RWPE2 (cell line): ENCODE measurements at regions not wholly inside any gene's neighbourhood (a gene's known extent, or its start where the extent isn't known, plus 50 kb on each side); places are given as distances from the start of the nearest gene placed in this dataset.

ENCODE experiments used
- ATAC-seq: fragments of 200-7000 bp; cut with Tn5 transposase; 3 replicates; pipeline ENCODE4 v1.9.1; 2021; ENCODE audit warnings: low read depth
- DNase-seq: peaks from one replicate; pipeline ENCODE4 v3.0.0-alpha.2; 2020; ENCODE audit warnings: low spot score
- H3K27ac ChIP-seq: fragments of 450-650 bp; 2 replicates; pipeline ENCODE4 v1.5.1; 2017; ENCODE audit warnings: mild to moderate bottlenecking; ENCODE audit not compliant: poor library complexity, severe bottlenecking
- H3K27me3 ChIP-seq: fragments of 250-450 bp; sonication (Bioruptor Pico); 2 replicates; pipeline ENCODE4 v1.5.1; 2021; ENCODE audit warnings: mild to moderate bottlenecking, moderate library complexity; ENCODE audit not compliant: insufficient read depth, poor library complexity, severe bottlenecking
- H3K36me3 ChIP-seq: fragments of 250-450 bp; sonication (Bioruptor Pico); 2 replicates; pipeline ENCODE4 v1.5.1; 2020; ENCODE audit warnings: low read depth, mild to moderate bottlenecking, moderate library complexity
- H3K4me1 ChIP-seq: fragments of 250-450 bp; sonication (Bioruptor Pico); 2 replicates; pipeline ENCODE4 v1.5.1; 2021; ENCODE audit warnings: mild to moderate bottlenecking, moderate library complexity; ENCODE audit not compliant: insufficient read depth, poor library complexity, severe bottlenecking
- H3K4me3 ChIP-seq: fragments of 250-450 bp; sonication (Bioruptor Pico); 2 replicates; pipeline ENCODE4 v1.5.1; 2021; ENCODE audit warnings: mild to moderate bottlenecking, moderate library complexity; ENCODE audit not compliant: severe bottlenecking
- H3K9me3 ChIP-seq: fragments of 250-450 bp; sonication (Bioruptor Pico); 2 replicates; pipeline ENCODE4 v1.5.1; 2021; ENCODE audit warnings: mild to moderate bottlenecking, moderate library complexity; ENCODE audit not compliant: severe bottlenecking
- TF ChIP-seq, protein P1 (sequence below): fragments of 450-650 bp; IDR thresholded peaks from one replicate; pipeline ENCODE4 v1.5.1; 2017; ENCODE audit warnings: mild to moderate bottlenecking, moderate library complexity; ENCODE audit not compliant: poor library complexity, severe bottlenecking

DNA sequence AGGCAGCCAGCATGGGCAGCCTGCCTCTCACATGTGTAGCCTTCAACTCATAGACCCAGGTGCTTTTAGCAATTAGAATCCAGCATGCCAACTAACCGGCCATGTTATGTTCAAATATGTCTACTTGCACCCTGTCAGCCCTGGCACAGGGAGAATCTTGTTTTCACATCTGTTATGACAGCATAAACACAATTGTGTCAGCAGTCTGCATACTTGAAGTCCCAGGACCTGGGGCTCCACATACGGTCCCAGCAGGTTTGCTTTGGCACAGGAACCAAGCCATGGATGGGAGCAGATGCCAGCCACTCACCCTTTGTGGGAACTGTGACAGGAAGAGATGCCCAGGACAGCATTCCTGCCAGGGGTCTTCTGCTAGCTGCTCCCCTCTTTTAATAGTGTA lies 67.2 kb upstream of the SYNDIG1 start:
- Histone ChIP-seq H3K9me3 (no peaks in the 10 kb centered on the region), H3K27ac (no peak overlapping the region), H3K4me1 (no peaks in the 10 kb centered on the region), H3K36me3 (no peaks in the 10 kb centered on the region), H3K4me3 (no peak overlapping the region), H3K27me3 (peaks cover 2% of the 10 kb centered on the region)
- ATAC-seq: no peak
- DNase-seq: no peak
- TF ChIP-seq, protein P1, sequence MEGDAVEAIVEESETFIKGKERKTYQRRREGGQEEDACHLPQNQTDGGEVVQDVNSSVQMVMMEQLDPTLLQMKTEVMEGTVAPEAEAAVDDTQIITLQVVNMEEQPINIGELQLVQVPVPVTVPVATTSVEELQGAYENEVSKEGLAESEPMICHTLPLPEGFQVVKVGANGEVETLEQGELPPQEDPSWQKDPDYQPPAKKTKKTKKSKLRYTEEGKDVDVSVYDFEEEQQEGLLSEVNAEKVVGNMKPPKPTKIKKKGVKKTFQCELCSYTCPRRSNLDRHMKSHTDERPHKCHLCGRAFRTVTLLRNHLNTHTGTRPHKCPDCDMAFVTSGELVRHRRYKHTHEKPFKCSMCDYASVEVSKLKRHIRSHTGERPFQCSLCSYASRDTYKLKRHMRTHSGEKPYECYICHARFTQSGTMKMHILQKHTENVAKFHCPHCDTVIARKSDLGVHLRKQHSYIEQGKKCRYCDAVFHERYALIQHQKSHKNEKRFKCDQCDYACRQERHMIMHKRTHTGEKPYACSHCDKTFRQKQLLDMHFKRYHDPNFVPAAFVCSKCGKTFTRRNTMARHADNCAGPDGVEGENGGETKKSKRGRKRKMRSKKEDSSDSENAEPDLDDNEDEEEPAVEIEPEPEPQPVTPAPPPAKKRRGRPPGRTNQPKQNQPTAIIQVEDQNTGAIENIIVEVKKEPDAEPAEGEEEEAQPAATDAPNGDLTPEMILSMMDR: no peak

DNA sequence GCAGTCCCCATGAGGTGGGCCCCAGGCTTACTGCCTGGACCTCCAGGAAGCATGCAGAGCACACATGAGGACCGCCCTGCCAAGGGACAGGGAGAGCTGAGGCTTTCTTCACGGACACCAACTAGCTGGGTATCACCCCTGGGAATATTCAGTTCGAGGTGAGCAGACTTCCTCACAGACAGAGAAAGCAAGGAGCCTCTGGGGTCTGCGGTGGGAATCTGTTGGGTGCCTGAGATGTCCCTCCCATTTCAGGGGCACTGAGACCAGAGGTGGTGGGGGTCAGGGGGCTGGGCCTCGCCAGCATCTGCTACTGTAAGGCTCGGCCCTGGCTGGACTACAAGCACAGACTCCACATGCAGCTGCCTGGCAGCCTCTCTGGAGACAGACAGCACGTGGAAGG lies 74.3 kb upstream of the SYNDIG1 start:
- DNase-seq (no peak), ATAC-seq (no peak)
- no peak overlapping the region for H3K27ac ChIP-seq
- H3K4me1 ChIP-seq: no peaks in the 10 kb centered on the region
- TF ChIP-seq, protein P1: no peak
- peaks cover 15% of the 10 kb centered on the region for H3K27me3 ChIP-seq
- H3K9me3 ChIP-seq: no peaks in the 10 kb centered on the region
- H3K36me3 ChIP-seq: no peaks in the 10 kb centered on the region
- H3K4me3 ChIP-seq: no peak overlapping the region

DNA sequence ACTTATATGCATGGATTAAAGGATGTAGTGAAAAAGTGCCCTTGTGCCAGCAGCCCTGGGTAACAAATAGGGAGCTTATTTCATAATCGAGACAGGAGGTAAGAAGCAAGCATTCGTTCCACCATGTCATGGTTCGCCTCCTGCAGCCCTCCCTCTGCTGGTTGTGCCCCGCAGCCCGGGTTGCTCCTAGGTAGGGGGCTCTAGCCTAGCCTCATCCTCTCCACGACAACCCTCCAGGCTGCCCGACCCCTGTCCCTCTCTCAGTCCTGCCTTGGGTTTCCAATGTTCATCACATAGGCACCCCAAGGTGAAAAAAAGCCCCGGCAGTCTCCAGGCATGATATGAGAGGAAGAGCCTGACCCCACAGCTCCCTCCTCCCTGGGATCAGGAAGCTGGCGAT lies 75.5 kb upstream of the SYNDIG1 start:
- H3K4me1 ChIP-seq: no peaks in the 10 kb centered on the region
- DNase-seq (no peak), ATAC-seq (no peak)
- H3K27me3 ChIP-seq: peaks cover 15% of the 10 kb centered on the region
- H3K4me3 ChIP-seq: no peak overlapping the region
- no peaks in the 10 kb centered on the region for H3K9me3 ChIP-seq
- H3K27ac ChIP-seq: no peak overlapping the region
- no peaks in the 10 kb centered on the region for H3K36me3 ChIP-seq
- TF ChIP-seq, protein P1: no peak

DNA sequence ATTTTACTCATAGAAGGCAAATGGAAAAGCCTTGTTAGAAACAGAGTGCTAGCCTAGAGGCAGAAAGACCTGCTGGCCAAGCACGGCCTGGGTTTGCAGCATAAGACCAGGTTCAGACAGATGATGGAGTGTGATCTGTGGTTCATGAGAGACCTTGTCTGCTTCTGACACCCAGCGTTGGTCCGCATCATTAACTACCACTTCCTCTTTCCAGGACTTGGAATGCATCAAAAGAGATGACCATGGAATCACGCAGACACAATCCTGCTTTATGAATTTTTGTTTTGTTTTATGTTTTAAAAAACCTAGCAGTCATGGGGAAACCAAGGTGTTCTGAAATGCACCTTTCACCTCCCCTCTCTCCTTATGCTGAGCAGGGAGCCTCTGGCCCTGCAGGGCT lies 76.8 kb upstream of the SYNDIG1 start:
- Histone ChIP-seq H3K4me3 (no peak overlapping the region), H3K27me3 (peaks cover 15% of the 10 kb centered on the region), H3K4me1 (no peaks in the 10 kb centered on the region), H3K36me3 (no peaks in the 10 kb centered on the region), H3K9me3 (no peaks in the 10 kb centered on the region), H3K27ac (no peak overlapping the region)
- DNase-seq: no peak
- TF ChIP-seq, protein P1: no peak
- no peak for ATAC-seq

DNA sequence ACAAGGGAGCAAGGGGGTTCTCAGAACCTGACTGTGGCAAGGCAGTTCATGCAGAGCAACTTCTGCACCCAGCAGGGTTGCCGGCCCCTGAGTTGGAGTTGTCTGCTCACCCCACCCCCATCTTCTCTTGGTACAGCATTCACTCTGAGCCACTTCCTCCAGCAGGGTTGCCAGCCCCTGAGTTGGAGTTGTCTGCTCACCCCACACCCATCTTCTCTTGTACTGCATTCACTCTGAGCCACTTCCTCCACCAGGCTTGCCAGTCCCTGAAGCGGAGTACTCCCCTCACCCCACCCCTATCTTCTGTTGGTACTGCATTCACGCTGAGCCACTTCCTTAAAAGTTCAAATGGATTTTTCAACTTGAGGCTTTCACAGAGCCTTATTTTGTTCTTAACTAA lies 79.7 kb upstream of the SYNDIG1 start:
- Histone ChIP-seq H3K4me3 (no peak overlapping the region), H3K9me3 (no peaks in the 10 kb centered on the region), H3K36me3 (no peaks in the 10 kb centered on the region), H3K27ac (no peak overlapping the region), H3K27me3 (peaks cover 14% of the 10 kb centered on the region), H3K4me1 (no peaks in the 10 kb centered on the region)
- TF ChIP-seq, protein P1: no peak
- DNase-seq (no peak), ATAC-seq (peak; percentile 40; the same call in 1 of the 3 replicates)
